Peyer's patch (tissue), 4 donors: ENCODE measurements at regions not wholly inside any gene's neighbourhood (a gene's known extent, or its start where the extent isn't known, plus 50 kb on each side); places are given as distances from the start of the nearest gene placed in this dataset.

Experiments used
- DNase-seq, 3 donors: peaks; one replicate each; pipeline ENCODE4 v3.0.0-alpha.2; 2017 to 2019
- H3K27ac ChIP-seq, 4 donors: fragments of 200-600 bp; sonication (generic); one replicate each; pipeline ENCODE4 v1.5.1; 2016 to 2019
- H3K27me3 ChIP-seq, 2 donors: fragments of 200-600 bp; sonication (generic); one replicate each; pipeline ENCODE4 v1.5.1; 2019
- H3K36me3 ChIP-seq, 3 donors: fragments of 200-600 bp; sonication (generic); one replicate each; pipeline ENCODE4 v1.5.1; 2016 to 2019
- H3K4me1 ChIP-seq, 4 donors: fragments of 200-600 bp; sonication (generic); one replicate each; pipeline ENCODE4 v1.5.1; 2016 to 2019
- H3K4me3 ChIP-seq, 4 donors: fragments of 200-600 bp; sonication (generic); 1 replicate in 3 of 4; 2 replicates in 1 of 4; pipeline ENCODE4 v1.5.1; 2016 to 2019; ENCODE audit warnings: mild to moderate bottlenecking in 1 of 4
- H3K9me3 ChIP-seq, 4 donors: fragments of 200-600 bp; sonication (generic); one replicate each; pipeline ENCODE4 v1.5.1; 2016 to 2019; ENCODE audit warnings: mild to moderate bottlenecking in 1 of 4
- POLR2A ChIP-seq, 2 donors: fragments of 450-650 bp; IDR thresholded peaks; one replicate each; pipeline ENCODE4 v1.5.1; 2017; ENCODE audit warnings: antibody characterized with exemption in 2 of 2, mild to moderate bottlenecking in 2 of 2, moderate library complexity in 2 of 2
- TF ChIP-seq, protein P1 (sequence below), 6 experiments: fragments of 450-650 bp in 4 of 6; fragments of 200-600 bp in 2 of 6; sonication (generic) in 1 of 6; IDR thresholded peaks; one replicate each; pipeline ENCODE4 v1.5.1; 2017 to 2019; ENCODE audit warnings: antibody characterized with exemption in 6 of 6, mild to moderate bottlenecking in 3 of 6, moderate library complexity in 1 of 6

- Histone ChIP-seq H3K9me3 (no peaks in the 10 kb centered on the region), H3K4me3 (no peak overlapping the region), H3K27ac (no peak overlapping the region), H3K27me3 (no peaks in the 10 kb centered on the region), H3K36me3 (no peaks in the 10 kb centered on the region), H3K4me1 (no peaks in the 10 kb centered on the region)
- TF ChIP-seq, protein P1, sequence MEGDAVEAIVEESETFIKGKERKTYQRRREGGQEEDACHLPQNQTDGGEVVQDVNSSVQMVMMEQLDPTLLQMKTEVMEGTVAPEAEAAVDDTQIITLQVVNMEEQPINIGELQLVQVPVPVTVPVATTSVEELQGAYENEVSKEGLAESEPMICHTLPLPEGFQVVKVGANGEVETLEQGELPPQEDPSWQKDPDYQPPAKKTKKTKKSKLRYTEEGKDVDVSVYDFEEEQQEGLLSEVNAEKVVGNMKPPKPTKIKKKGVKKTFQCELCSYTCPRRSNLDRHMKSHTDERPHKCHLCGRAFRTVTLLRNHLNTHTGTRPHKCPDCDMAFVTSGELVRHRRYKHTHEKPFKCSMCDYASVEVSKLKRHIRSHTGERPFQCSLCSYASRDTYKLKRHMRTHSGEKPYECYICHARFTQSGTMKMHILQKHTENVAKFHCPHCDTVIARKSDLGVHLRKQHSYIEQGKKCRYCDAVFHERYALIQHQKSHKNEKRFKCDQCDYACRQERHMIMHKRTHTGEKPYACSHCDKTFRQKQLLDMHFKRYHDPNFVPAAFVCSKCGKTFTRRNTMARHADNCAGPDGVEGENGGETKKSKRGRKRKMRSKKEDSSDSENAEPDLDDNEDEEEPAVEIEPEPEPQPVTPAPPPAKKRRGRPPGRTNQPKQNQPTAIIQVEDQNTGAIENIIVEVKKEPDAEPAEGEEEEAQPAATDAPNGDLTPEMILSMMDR (IDR thresholded peaks at IDR 0.05) = no peak
- no peak for TF ChIP-seq POLR2A (IDR thresholded peaks at IDR 0.05)
- no peak for DNase-seq
Observed at GRCh38 chr1:60893136-60893930, 189.0 kb upstream of the NFIA start.

- Histone ChIP-seq H3K36me3 (no peaks in the 10 kb centered on the region), H3K27ac (no peak overlapping the region), H3K4me3 (no peak overlapping the region), H3K27me3 (no peaks in the 10 kb centered on the region), H3K9me3 (no peaks in the 10 kb centered on the region), H3K4me1 (no peaks in the 10 kb centered on the region)
- DNase-seq = no peak
- TF ChIP-seq, protein P1 (IDR thresholded peaks at IDR 0.05) = no peak
- TF ChIP-seq POLR2A (IDR thresholded peaks at IDR 0.05) = no peak
Observed at GRCh38 chr1:60891765-60892164, 190.6 kb upstream of the NFIA start.

DNA sequence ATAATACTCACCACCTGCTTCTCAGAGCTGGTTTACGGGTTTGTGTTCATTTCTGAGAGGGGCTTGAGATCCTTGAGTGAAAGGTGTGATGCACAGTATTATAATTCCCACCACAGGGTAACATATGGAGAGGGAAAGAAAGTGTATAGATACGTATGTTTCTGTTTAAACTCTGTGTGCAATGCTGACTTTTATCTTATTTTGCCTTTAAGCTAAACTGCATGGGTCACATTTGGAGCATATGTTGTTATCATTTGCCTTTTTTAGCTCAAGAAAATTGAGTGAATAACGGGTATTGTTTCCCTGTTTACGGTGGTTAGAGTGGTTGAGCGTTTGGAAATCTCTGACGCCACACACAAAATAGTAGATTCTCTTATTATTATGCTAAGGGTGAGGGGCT, 191.1 kb upstream of the NFIA start:
- Histone ChIP-seq H3K4me3 (no peak overlapping the region), H3K36me3 (no peaks in the 10 kb centered on the region), H3K9me3 (no peaks in the 10 kb centered on the region), H3K4me1 (no peaks in the 10 kb centered on the region), H3K27me3 (no peaks in the 10 kb centered on the region), H3K27ac (no peak overlapping the region)
- no peak for TF ChIP-seq POLR2A (IDR thresholded peaks at IDR 0.05)
- TF ChIP-seq, protein P1 (IDR thresholded peaks at IDR 0.05) = no peak
- no peak for DNase-seq

DNA sequence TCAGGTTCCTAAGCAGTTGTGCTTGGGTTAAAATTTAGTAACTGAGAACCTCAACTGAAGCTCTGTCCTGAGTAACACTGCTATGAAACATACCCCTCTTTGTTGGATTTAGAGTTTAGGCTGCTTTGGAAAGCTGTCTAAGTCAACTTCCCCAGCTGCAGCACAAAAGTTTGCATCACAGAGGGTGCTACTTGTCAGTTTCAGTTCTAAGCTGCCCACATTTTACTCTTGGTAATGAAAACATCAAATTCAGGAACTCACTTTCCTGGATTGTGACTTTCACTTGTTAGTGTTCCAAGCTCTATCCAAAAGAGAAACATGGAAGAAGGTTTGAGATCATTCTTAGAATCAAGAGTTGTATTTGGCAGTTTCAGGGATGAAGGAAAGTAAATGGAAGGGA, 191.7 kb upstream of the NFIA start:
- Histone ChIP-seq H3K4me1 (no peaks in the 10 kb centered on the region), H3K27me3 (no peaks in the 10 kb centered on the region), H3K27ac (no peak overlapping the region), H3K9me3 (no peaks in the 10 kb centered on the region), H3K36me3 (no peaks in the 10 kb centered on the region), H3K4me3 (no peak overlapping the region)
- DNase-seq = no peak
- TF ChIP-seq POLR2A (IDR thresholded peaks at IDR 0.05) = no peak
- TF ChIP-seq, protein P1 (IDR thresholded peaks at IDR 0.05) = no peak

GRCh38 chr1:60889709-60890108, 192.7 kb upstream of the NFIA start:
- no peak for DNase-seq
- H3K27me3 ChIP-seq = no peaks in the 10 kb centered on the region
- H3K9me3 ChIP-seq = no peaks in the 10 kb centered on the region
- no peaks in the 10 kb centered on the region for H3K36me3 ChIP-seq
- TF ChIP-seq, protein P1 (IDR thresholded peaks at IDR 0.05) = no peak
- no peak for TF ChIP-seq POLR2A (IDR thresholded peaks at IDR 0.05)
- H3K4me3 ChIP-seq = no peak overlapping the region
- H3K4me1 ChIP-seq = no peaks in the 10 kb centered on the region
- H3K27ac ChIP-seq = no peak overlapping the region
